ENCODE measurements at regions not wholly inside any gene's neighbourhood (a gene's known extent, or its start where the extent isn't known, plus 50 kb on each side); places are given as distances from the start of the nearest gene placed in this dataset.

DNA sequence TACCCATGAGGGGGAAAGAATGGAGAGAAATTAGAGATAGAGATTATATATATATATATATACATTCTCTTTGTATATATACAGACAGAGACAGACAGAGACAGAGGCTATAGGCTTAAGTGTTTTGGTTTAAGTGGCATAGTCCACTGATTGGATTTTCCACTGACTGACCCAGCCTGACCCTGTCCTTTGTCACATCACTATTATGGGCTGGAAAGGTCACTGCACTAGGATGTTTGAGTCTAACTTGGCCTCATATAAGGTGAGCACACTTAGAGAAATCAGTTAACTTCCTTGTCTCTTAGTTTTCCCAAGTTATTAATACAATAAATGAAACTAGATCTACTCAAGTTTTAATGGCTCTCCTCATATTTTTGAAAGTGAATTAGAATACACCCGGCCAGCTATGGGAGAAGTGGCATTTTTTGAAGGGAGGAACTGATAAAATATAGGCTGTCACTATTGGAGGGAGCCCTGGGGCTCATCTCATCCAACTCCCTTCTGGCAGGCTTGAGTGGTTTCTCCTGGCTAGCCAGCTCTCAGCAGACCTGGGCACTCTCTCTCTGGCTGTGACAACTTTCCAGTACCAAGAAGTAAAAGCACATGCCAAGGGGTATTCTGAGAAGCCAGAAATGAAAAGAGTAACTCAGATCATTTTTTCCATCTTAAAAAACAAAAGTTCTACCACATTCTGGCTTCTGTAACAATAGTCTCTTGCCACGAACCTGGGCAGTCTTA, 455.6 kb upstream of the ANKRD30A start:
- H3K4me3 ChIP-seq (ENCODE audit: low read length) = no peak overlapping the region
- DNase-seq (ENCODE audit: low read depth, low spot score) = no peak

DNA sequence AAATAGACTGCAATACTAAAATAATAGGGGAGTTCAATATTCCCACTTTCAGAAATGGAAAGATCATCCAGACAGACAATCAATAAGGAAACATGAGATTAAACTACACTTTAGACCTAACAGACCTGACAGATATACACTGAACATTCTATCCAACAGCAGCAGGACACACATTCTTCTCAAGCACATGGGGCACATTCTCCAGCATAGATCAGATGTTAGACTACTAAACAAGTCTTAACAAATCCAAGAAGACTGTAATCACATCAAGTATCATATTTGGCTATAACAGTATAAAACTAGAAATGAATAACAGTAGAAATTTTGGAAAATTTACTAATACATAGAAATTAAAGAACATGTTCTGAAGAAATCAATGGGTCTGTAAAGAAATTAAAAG, 458.9 kb upstream of the ANKRD30A start:
- DNase-seq (ENCODE audit: low read depth, low spot score) = no peak
- no peak overlapping the region for H3K4me3 ChIP-seq (ENCODE audit: low read length)

DNA sequence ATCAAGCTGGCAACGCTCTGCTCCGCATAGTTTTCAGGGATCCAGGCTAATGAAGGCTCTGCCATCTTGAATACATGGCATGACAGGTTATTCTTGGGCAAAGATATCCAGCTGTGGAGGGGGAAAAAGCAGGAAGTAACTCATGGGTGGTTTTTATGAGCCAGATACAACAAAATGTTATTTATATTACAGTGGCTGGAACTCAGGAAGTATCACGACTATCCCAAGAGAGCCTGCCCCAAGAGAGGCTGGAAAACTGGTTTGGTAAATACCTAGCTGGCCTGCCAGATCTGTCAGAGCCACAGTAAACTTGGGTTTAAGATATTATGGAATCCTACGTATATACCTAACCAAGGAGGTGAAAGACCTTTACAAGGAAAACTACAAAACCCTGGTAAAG, 462.8 kb upstream of the ANKRD30A start:
- no peak overlapping the region for H3K4me3 ChIP-seq (ENCODE audit: low read length)
- no peak for DNase-seq (ENCODE audit: low read depth, low spot score)

DNA sequence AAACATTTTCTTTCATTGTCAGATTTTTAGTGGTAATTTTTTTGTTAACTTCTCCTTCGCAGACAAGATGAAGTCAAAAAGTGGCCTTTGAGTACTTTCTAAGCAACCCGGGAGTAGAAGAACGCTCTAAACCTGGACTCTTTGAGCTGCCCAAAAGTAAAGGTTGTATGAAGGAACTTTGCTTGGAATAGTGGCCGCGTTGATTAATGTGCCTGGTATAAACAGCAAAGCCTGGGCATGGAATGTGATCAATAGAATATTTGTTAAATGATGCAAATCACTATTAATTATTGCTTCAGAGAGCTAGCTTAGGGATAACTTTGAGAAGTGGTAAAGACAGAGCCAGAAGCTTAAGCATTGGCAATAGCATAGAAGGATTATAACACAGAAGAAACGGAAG, 475.1 kb upstream of the ANKRD30A start:
- H3K4me3 ChIP-seq (ENCODE audit: low read length) = no peak overlapping the region
- DNase-seq (ENCODE audit: low read depth, low spot score) = no peak

DNA sequence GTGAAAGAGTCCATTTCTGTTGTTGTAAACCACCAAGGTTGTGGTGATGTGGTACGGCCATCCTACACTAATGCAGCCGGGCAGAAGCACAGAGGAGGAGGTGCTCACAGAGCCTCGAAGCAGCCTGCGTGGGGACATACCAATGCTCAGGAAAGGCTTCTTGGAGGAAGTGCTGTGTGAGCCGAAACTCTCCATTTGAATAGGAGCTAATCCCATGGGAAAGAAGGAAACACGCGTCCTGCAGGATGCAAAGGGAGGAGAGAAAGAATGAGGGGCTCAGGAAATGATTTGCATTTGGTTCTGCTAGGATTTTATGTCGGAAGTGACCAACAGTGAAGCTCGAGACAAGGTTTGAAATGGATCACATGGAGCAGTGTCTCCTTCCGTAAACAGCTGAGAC, 477.9 kb upstream of the ANKRD30A start:
- DNase-seq (ENCODE audit: low read depth, low spot score) = no peak
- no peak overlapping the region for H3K4me3 ChIP-seq (ENCODE audit: low read length)

DNA sequence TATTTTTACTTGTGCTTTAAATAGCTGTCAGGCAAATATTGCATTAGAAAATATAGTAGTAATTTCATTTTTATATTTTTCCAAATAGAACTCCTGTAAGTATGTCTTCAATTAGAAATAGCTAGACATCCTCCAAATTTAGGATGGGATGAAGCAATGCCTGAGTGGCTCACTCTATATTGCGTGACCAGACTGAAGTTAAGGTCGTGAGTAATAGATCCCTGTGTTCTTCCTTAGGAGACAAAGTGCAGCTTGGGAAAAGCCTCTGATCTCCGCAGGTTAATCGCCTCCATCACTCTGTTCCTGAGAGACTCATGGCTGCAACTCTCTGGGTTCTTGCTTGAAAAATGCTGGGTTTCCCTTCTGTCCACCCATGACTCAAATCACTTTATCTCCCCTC, 484.8 kb upstream of the ANKRD30A start:
- DNase-seq (ENCODE audit: low read depth, low spot score) = no peak

DNA sequence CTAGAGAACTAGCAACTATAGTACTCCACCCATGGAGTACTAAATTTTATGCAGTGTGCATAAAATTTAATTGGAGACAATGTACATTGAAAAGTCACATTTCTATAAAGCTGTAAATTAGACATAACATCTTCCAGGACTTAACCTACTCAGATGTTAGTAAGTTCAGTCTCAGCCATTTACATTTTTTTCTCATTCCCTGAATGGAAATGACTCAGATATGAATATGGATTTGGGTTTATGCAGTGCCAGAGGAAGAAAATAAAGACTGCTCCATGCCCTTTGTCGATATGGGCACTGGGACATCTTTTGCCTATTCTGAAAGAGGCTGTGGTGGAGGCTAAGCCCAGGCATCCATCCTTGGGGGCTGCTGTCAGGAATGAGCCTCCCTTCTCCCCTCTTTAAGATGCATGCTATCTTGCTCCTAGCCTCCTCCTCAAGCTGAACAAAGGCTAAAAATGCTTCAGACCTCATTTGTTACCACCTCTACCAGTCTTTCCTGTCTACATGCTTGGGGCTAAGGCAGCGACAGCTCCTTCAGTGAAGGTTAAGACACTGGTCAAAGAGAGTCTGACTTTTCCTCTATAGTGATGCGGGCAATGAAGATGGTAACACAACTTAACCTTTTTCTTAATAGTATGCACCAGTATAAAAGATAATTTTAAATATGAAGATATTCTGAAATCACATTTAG, 486.8 kb upstream of the ANKRD30A start:
- H3K4me3 ChIP-seq (ENCODE audit: low read length) = no peak overlapping the region
- no peak for DNase-seq (ENCODE audit: low read depth, low spot score)

More for the DNA sequence above, 484.8 kb upstream of the ANKRD30A start:
- H3K4me3 ChIP-seq (ENCODE audit: low read length) = no peak overlapping the region

DNA sequence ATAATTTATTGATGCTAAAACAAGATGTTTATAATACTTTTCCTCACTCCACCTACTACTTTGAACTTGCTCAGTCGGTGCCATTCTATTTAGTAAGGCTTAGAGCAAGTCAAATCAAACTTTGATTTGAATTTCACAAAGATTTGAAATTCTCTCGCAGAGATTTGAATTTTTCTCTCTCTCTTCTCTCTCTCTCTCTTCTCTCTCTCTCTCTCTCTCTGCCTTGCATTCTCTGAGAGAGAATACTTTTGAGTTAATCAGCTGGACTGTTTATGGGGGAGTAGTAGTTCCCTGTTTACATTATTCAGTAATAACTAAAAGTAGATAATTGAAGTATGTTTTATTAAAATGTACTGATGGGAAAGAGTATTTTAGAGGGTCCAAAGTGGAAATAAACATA, 488.5 kb upstream of the ANKRD30A start:
- no peak for DNase-seq (ENCODE audit: low read depth, low spot score)

DNA sequence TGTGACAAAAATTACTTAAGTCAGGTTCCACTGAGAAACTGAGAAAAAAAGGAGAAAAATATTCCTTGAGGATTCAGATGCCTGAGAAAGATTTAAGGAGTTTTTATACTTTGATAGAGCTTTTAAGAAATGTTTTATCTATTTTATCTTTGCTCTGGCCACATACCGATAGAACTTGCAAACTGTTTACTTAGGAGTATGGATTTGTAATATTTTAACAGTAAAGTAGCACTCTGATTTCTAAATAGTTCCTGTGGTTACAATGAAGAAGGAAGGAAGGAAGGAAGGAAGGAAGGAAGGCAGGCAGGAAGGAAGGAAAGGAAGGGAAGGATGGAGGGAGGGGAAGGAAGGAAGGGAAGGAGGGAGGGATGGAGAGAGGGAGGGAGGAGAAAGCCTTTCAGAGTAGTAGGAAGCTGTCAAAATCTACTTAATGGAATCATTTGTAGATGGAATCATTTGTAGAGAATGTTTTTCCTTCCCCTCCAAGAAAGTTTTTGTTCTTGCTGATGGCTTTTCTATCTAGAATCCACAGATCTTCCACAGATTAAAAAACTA, 489.0 kb upstream of the ANKRD30A start:
- DNase-seq (ENCODE audit: low read depth, low spot score) = no peak
- H3K4me3 ChIP-seq (ENCODE audit: low read length) = no peak overlapping the region

More for the DNA sequence above, 488.5 kb upstream of the ANKRD30A start:
- H3K4me3 ChIP-seq (ENCODE audit: low read length) = no peak overlapping the region

DNA sequence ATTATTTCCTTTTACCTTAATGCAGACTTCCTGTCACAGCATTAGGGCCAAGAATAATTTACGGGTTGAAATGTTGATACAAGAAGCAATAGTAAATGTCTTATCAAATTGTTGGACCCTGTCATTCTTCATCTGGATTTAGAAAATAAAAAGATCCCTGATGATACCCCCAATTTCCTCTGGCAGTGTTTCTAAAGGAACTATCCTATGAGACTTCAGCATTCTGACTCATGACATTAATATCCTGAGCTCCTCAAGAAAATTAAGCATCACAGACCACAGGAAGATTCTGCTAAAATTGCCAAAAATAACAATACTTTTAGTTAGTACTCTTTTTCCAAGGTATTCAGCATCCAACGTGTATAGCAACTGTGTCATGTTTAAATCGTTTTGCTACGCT, 490.5 kb upstream of the ANKRD30A start:
- DNase-seq (ENCODE audit: low read depth, low spot score) = no peak
- no peak overlapping the region for H3K4me3 ChIP-seq (ENCODE audit: low read length)

DNA sequence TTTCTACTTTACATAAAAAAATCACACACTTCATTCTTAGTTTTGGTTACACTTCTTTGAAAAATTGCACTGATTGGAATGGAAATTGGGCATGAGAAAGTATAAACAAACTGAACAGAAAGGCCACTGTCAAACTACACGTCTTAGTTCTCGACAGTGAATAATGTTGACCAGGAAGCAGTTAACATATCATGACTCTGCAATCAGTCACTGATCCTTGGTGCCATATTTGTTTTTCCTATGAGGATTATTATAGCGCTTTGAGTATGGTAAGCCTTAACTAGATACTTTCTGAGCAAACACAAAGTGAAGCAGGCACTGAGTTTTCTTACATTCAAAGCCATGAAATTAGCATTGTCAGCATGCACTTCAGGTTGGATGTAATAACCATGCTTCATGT, 495.1 kb upstream of the ANKRD30A start:
- H3K4me3 ChIP-seq (ENCODE audit: low read length) = no peak overlapping the region
- no peak for DNase-seq (ENCODE audit: low read depth, low spot score)

DNA sequence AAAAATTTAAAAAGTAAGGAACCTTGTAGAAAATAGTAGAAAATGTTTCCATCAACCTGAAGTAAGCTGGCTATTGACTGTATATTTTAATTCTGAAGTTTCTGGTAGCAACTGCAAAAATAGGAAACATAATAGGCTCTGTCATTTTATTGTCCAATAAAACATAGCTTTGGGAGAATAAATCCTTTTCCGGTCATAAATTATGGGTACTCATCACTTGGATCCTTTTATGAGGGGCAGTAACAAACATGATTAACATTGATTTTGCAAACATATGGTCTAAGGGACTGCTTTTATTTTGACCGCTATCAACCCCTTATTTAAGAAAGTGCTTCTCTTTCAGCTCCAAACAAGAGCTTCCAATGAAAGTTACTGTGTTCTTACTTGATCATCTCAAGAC, 495.9 kb upstream of the ANKRD30A start:
- no peak overlapping the region for H3K4me3 ChIP-seq (ENCODE audit: low read length)
- DNase-seq (ENCODE audit: low read depth, low spot score) = no peak

DNA sequence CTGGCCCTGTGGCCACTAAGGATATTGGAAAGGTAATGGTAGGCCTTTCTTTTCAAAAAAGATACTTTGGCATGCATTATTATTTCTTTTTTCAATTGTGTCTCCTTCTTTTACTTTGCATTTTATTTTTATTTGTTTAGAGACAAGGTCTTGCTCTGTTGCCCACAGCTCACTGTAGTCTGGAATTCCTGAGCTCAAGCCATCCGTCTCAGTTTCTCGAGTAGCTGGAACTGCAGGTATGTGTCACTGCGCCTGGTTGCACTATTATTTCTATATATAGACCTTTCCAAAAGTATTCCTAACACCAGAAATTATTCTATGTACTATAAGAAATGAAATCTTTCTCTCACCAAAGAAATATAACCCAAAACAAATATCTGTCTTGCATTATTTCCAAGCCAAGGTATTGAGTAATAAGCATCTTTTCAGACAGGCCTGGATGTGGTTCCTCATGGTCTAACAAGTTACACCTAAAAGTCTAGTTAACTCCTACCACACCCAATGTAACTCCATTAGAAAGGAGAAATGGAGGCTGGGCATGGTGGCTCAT, 500.8 kb upstream of the ANKRD30A start:
- DNase-seq (ENCODE audit: low read depth, low spot score) = no peak
- H3K4me3 ChIP-seq (ENCODE audit: low read length) = no peak overlapping the region

DNA sequence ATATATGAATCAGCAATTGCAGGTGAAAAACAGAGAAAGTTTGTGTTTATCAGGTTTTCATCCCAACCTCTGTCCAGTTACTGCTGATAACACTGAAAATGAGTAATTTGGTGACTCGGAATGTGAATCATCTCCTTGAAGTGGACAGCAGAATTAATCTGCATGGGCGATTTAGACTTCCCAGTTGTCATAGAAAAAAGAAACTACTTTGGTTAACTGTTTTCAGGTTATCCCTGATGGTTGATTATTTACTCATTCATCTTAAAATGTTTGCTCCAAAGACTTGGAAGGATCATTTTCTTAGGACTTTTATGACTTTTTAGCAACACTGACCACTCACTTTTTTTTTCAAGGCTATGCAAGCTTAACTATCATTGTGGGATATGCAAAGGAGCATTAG, 504.1 kb upstream of the ANKRD30A start:
- no peak overlapping the region for H3K4me3 ChIP-seq (ENCODE audit: low read length)
- DNase-seq (ENCODE audit: low read depth, low spot score) = no peak

DNA sequence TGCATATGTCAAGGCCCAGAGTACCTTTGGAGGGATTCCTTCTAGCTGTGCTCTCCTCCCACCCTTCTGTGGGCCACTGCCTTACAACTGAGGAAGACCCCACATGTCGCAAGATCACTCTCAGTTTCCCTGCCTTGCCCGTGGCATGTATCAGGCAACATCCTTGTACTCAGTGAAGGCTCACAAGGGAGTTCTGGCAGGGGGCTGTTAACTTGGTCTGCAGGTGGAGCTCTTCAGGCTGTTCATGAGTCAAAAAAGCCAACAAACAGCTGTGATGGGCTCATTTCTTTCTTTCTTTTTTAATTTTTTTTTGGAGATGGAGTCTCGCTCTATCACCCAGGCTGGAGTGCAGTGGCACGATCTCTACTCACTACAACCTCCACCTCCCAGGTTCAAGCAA, 513.0 kb upstream of the ANKRD30A start:
- no peak for DNase-seq (ENCODE audit: low read depth, low spot score)
- no peak overlapping the region for H3K4me3 ChIP-seq (ENCODE audit: low read length)

DNA sequence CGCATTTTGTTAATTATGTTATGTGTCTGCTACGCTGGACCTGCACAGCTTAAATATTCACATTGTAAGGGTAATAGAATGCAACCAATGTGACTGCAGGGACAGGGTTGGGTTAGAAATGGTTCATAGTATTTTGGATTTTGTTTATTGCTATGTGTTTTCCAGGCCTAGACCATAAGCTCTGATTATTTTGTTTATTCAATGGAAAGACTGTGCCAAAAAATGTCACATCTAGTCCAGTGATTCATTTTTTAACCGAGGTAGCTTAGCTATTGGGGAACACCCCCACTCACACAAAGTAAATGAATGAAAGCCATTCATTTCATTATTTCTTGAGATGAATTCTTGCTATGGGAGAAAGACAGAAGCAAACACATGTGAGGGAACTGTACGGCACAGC, 516.5 kb upstream of the ANKRD30A start:
- DNase-seq (ENCODE audit: low read depth, low spot score) = no peak
- H3K4me3 ChIP-seq (ENCODE audit: low read length) = no peak overlapping the region

DNA sequence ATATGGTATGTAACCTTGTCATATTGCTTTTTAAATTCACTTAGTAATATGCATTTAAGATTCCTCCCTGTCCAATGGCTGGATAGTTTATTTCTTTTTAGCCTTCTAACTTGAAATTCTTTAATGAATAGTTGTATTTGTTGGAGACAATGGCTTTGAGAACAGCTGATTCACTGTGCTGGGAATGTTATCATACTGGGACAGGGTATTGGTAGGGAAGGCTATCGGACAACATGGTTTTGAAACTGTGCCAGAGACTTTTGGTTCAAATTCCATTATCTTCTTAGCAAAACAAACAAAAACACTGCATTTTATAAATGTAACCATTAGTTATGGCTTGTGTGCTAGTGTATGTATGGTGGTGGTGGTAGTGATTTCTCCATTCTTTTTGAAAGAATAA, 517.1 kb upstream of the ANKRD30A start:
- DNase-seq (ENCODE audit: low read depth, low spot score) = no peak
- H3K4me3 ChIP-seq (ENCODE audit: low read length) = no peak overlapping the region

DNA sequence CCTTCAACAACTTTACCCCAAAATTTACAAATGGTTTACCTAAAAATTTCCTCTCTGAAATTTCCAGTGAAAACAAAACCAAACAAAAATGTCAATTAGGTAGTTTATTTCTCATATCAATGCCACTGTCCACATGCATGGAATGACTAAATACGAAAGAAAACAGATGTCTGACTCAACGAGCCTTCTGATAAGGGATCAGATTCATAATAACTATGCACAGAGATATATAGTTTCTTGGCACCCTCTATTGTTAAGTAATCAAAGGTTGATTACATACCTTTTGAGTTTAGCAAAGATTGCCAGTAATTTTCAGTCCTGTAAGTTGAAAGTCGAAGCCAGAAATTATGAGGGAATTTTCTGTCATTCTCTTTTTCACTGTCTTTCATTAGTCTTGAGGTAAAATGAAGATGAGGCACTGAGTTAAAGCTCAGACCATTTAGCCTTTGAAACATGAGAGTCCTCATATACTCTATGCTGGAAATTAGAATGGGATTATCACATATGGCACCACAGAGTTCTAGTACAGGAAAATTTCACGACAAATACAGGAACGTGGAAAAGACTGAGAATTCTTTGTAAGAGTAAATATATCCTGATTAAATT, 519.1 kb upstream of the ANKRD30A start:
- DNase-seq (ENCODE audit: low read depth, low spot score) = no peak
- H3K4me3 ChIP-seq (ENCODE audit: low read length) = no peak overlapping the region

DNA sequence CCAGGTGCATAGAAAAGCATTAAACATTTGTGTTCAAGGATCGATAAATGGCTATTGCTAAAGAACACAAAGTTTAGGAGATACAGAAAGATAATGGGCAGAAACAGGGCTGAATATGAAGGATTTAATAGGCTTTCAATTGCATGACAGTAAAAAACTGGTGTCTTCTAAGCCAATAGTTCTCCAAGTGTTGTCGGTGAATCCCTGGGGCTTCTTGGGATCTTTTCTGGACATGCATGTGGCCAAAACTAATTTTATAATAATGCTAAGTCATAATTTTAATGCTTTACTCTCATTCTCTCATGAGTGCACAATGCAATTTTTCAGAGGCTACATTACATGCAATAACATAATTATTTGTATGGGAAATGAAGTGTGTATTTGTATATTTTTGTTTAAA, 521.1 kb upstream of the ANKRD30A start:
- DNase-seq (ENCODE audit: low read depth, low spot score) = no peak
- no peak overlapping the region for H3K4me3 ChIP-seq (ENCODE audit: low read length)

DNA sequence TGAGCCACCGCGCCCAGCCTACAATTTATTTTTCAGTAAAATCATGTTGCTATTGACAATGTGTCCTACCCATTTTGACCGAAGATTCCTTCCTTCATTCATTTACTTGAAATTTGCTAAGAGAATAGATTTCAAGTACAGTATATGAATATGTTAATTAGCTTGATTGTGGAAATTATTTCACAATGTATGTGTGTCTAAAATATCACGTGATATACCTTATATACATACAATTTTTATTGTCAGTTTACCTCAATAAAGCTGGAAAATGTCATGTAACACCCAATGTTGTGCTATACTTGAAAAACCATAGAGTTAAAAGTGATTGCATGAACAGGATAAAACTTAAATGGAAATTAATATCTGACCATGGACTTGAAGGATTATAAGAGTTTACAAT, 521.7 kb upstream of the ANKRD30A start:
- no peak overlapping the region for H3K4me3 ChIP-seq (ENCODE audit: low read length)
- no peak for DNase-seq (ENCODE audit: low read depth, low spot score)

Measured in Jurkat, Clone E6-1 (cell line).